ENCODE measurements at regions not wholly inside any gene's neighbourhood (a gene's known extent, or its start where the extent isn't known, plus 50 kb on each side); places are given as distances from the start of the nearest gene placed in this dataset.

DNA sequence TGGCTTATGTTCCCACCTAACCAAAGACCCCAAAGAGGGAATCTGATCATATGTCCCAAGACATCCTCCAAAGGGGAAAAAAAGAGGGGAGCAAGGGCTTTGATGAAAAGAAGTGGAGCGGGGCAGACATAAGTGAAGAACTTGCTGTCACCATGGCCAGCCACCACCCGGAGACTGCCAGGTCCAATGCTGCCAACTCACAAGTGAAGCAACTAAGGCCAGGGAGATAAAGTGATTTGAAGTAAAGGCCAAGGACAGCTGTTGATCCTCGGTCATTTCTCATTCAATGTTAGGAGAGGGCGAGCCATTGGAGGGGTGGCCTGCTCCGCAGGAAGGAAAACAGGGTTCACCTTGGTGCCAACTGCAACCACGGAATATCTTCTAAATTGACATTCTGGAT, 72.6 kb upstream of the C3orf80 start (continued):
- TF ChIP-seq, protein P1, sequence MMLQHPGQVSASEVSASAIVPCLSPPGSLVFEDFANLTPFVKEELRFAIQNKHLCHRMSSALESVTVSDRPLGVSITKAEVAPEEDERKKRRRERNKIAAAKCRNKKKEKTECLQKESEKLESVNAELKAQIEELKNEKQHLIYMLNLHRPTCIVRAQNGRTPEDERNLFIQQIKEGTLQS (IDR thresholded peaks at IDR 0.05): no peak
- TF ChIP-seq RAD21 (IDR thresholded peaks at IDR 0.05) (no peak), EGR1 (IDR thresholded peaks at IDR 0.05; ENCODE audit: low read depth in 2 of 2) (no peak), GABPA (IDR thresholded peaks at IDR 0.05 in 1 of 2, conservative IDR thresholded peaks at IDR 0.05 in 1 of 2) (no peak), HNF4A (conservative IDR thresholded peaks at IDR 0.05) (no peak), FOXA1 (IDR thresholded peaks at IDR 0.05) (no peak)
- TF ChIP-seq, protein P2, sequence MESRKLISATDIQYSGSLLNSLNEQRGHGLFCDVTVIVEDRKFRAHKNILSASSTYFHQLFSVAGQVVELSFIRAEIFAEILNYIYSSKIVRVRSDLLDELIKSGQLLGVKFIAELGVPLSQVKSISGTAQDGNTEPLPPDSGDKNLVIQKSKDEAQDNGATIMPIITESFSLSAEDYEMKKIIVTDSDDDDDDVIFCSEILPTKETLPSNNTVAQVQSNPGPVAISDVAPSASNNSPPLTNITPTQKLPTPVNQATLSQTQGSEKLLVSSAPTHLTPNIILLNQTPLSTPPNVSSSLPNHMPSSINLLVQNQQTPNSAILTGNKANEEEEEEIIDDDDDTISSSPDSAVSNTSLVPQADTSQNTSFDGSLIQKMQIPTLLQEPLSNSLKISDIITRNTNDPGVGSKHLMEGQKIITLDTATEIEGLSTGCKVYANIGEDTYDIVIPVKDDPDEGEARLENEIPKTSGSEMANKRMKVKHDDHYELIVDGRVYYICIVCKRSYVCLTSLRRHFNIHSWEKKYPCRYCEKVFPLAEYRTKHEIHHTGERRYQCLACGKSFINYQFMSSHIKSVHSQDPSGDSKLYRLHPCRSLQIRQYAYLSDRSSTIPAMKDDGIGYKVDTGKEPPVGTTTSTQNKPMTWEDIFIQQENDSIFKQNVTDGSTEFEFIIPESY (IDR thresholded peaks at IDR 0.05): no peak

DNA sequence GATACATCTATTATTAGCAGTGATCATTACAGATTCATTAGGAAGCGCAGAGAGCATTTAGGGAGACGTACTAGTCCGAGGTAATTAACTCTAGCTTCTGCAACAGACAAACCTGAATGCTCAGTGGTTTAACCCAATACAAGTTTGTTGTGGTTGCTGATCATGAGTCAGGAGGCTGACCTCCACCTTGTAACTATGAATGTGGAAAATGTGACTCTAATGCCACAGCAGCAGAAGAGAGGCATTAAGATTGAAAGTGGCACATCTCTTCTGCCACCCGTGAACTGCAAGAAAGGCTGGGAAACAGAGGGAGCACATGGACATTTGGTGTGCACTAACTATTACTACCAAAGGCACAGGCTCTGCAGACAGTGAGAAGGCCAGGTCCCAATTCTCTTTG, 71.2 kb upstream of the C3orf80 start:
- DNase-seq (ENCODE audit: low spot score): no peak
- Histone ChIP-seq H3K9me3 (ENCODE audit: control insufficient read depth in 4 of 4, low read length in 3 of 4) (no peaks in the 10 kb centered on the region), H3K27ac (ENCODE audit: low read depth in 1 of 2, low read length in 2 of 2) (no peak overlapping the region), H3K36me3 (ENCODE audit: control insufficient read depth in 4 of 4, insufficient read depth in 3 of 4, low read depth in 1 of 4, low read length in 3 of 4) (no peaks in the 10 kb centered on the region), H3K4me1 (ENCODE audit: control insufficient read depth in 4 of 4, insufficient read depth in 4 of 4, low read length in 3 of 4) (no peaks in the 10 kb centered on the region), H3K9ac (ENCODE audit: low read depth in 1 of 2, low read length in 2 of 2) (no peak overlapping the region), H3K27me3 (ENCODE audit: control insufficient read depth in 4 of 4, insufficient read depth in 4 of 4, low read length in 3 of 4) (peaks cover 0 to 2% (median 0%) of the 10 kb centered on the region in 4 donors), H3K4me3 (ENCODE audit: low read depth in 1 of 3, low read length in 3 of 3) (no peak overlapping the region)
- 88% methylated on average over 4 of the region's 4 CpGs for WGBS
- no peak for TF ChIP-seq NR2F2 (IDR thresholded peaks at IDR 0.05)
- TF ChIP-seq EGR1 (IDR thresholded peaks at IDR 0.05; ENCODE audit: low read depth in 2 of 2): no peak
- no peak for TF ChIP-seq HNF4A (conservative IDR thresholded peaks at IDR 0.05)
- TF ChIP-seq SP1 (IDR thresholded peaks at IDR 0.05): no peak
- TF ChIP-seq, protein P3, sequence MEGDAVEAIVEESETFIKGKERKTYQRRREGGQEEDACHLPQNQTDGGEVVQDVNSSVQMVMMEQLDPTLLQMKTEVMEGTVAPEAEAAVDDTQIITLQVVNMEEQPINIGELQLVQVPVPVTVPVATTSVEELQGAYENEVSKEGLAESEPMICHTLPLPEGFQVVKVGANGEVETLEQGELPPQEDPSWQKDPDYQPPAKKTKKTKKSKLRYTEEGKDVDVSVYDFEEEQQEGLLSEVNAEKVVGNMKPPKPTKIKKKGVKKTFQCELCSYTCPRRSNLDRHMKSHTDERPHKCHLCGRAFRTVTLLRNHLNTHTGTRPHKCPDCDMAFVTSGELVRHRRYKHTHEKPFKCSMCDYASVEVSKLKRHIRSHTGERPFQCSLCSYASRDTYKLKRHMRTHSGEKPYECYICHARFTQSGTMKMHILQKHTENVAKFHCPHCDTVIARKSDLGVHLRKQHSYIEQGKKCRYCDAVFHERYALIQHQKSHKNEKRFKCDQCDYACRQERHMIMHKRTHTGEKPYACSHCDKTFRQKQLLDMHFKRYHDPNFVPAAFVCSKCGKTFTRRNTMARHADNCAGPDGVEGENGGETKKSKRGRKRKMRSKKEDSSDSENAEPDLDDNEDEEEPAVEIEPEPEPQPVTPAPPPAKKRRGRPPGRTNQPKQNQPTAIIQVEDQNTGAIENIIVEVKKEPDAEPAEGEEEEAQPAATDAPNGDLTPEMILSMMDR (IDR thresholded peaks at IDR 0.05; ENCODE audit: low read depth, low read length, missing input control): no peak
- no peak for TF ChIP-seq FOXA1 (IDR thresholded peaks at IDR 0.05)
- TF ChIP-seq, protein P2 (IDR thresholded peaks at IDR 0.05): no peak
- TF ChIP-seq, protein P1 (IDR thresholded peaks at IDR 0.05): no peak
- TF ChIP-seq, protein P4, sequence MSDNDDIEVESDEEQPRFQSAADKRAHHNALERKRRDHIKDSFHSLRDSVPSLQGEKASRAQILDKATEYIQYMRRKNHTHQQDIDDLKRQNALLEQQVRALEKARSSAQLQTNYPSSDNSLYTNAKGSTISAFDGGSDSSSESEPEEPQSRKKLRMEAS (IDR thresholded peaks at IDR 0.05): no peak
- no peak for TF ChIP-seq FOXA2 (IDR thresholded peaks at IDR 0.05)
- no peak for TF ChIP-seq RXRA (IDR thresholded peaks at IDR 0.05)
- no peak for TF ChIP-seq GABPA (IDR thresholded peaks at IDR 0.05 in 1 of 2, conservative IDR thresholded peaks at IDR 0.05 in 1 of 2)
- TF ChIP-seq, protein P5, sequence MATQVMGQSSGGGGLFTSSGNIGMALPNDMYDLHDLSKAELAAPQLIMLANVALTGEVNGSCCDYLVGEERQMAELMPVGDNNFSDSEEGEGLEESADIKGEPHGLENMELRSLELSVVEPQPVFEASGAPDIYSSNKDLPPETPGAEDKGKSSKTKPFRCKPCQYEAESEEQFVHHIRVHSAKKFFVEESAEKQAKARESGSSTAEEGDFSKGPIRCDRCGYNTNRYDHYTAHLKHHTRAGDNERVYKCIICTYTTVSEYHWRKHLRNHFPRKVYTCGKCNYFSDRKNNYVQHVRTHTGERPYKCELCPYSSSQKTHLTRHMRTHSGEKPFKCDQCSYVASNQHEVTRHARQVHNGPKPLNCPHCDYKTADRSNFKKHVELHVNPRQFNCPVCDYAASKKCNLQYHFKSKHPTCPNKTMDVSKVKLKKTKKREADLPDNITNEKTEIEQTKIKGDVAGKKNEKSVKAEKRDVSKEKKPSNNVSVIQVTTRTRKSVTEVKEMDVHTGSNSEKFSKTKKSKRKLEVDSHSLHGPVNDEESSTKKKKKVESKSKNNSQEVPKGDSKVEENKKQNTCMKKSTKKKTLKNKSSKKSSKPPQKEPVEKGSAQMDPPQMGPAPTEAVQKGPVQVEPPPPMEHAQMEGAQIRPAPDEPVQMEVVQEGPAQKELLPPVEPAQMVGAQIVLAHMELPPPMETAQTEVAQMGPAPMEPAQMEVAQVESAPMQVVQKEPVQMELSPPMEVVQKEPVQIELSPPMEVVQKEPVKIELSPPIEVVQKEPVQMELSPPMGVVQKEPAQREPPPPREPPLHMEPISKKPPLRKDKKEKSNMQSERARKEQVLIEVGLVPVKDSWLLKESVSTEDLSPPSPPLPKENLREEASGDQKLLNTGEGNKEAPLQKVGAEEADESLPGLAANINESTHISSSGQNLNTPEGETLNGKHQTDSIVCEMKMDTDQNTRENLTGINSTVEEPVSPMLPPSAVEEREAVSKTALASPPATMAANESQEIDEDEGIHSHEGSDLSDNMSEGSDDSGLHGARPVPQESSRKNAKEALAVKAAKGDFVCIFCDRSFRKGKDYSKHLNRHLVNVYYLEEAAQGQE (IDR thresholded peaks at IDR 0.05): no peak
- TF ChIP-seq HNF4G (IDR thresholded peaks at IDR 0.05): no peak
- no peak for TF ChIP-seq TAF1 (conservative IDR thresholded peaks at IDR 0.05)

Data from liver (tissue), 8 donors.